Loucy (cell line): ENCODE measurements at regions not wholly inside any gene's neighbourhood (a gene's known extent, or its start where the extent isn't known, plus 50 kb on each side); places are given as distances from the start of the nearest gene placed in this dataset.

Source experiments
- CTCF ChIP-seq: fragments of 200-600 bp; sonication (generic); conservative IDR thresholded peaks from 2 replicates; pipeline ENCODE4 v1.5.1; 2014; ENCODE audit warnings: mild to moderate bottlenecking, antibody characterized with exemption, low read length
- EZH2phosphoT487 ChIP-seq: fragments of 200-600 bp; IDR thresholded peaks from 2 replicates; pipeline ENCODE4 v1.6.1; 2018; ENCODE audit warnings: antibody characterized with exemption, mild to moderate bottlenecking, moderate library complexity, borderline replicate concordance

- TF ChIP-seq EZH2phosphoT487 (no peak), CTCF (peak; percentile 46)
These were observed 267.0 kb upstream of the TYRP1 start for GRCh38 chr9:12425878-12426864.
